Activated CD8-positive, alpha-beta memory T cell treated with anti-CD3 and anti-CD28 coated beads, Interleukin-2, amount 10 ng/mL, durations not matched to agents 7 days and 5 days (primary cell): ENCODE measurements at regions not wholly inside any gene's neighbourhood (a gene's known extent, or its start where the extent isn't known, plus 50 kb on each side); places are given as distances from the start of the nearest gene placed in this dataset.

ENCODE experiments used
- ATAC-seq: fragments of 150-1000 bp; cut with Tn5 transposase; one replicate; pipeline ENCODE4 v1.10.0; 2021; ENCODE audit warnings: moderate library complexity
- CTCF ChIA-PET: fragments of 350-600 bp; sonication (Branson Sonifier 250); formaldehyde crosslinking; loops from one replicate; lab custom pipeline; 2021; ENCODE audit warnings: antibody characterized with exemption; lab: Charles Lee
- DNase-seq: peaks from one replicate; pipeline ENCODE4 v3.0.0-alpha.2; 2020
- H3K27ac Mint-ChIP-seq: one replicate; pipeline ENCODE4 v1.8.0; 2021; ENCODE audit warnings: mild to moderate bottlenecking, mixed read lengths
- H3K27me3 Mint-ChIP-seq: one replicate; pipeline ENCODE4 v1.8.0; 2021; ENCODE audit warnings: mixed read lengths
- H3K36me3 Mint-ChIP-seq: one replicate; pipeline ENCODE4 v1.8.0; 2021; ENCODE audit warnings: mild to moderate bottlenecking, mixed read lengths
- H3K4me1 Mint-ChIP-seq: one replicate; pipeline ENCODE4 v1.8.0; 2021; ENCODE audit warnings: mixed read lengths
- H3K4me3 Mint-ChIP-seq: one replicate; pipeline ENCODE4 v1.8.0; 2021; ENCODE audit warnings: mild to moderate bottlenecking, moderate library complexity, mixed read lengths
- H3K9me3 Mint-ChIP-seq: one replicate; pipeline ENCODE4 v1.8.0; 2022; ENCODE audit warnings: low read depth, mixed read lengths

GRCh38 chr7:46032353-46032752 is 111.3 kb upstream of the IGFBP3 start:
- CTCF ChIA-PET: no interaction called here
- Mint-ChIP-seq H3K4me3 (no peak overlapping the region), H3K4me1 (no peaks in the 10 kb centered on the region), H3K27me3 (no peaks in the 10 kb centered on the region), H3K27ac (no peak overlapping the region), H3K36me3 (no peaks in the 10 kb centered on the region), H3K9me3 (no peaks in the 10 kb centered on the region)
- DNase-seq: no peak
- ATAC-seq: no peak

- CTCF ChIA-PET: no interaction called here
- no peak for ATAC-seq
Observed at GRCh38 chr7:46029111-46029704, 108.1 kb upstream of the IGFBP3 start.

GRCh38 chr7:46028246-46028645 is 107.2 kb upstream of the IGFBP3 start:
- CTCF ChIA-PET: no interaction called here
- Mint-ChIP-seq H3K27me3 (no peaks in the 10 kb centered on the region), H3K36me3 (no peaks in the 10 kb centered on the region), H3K4me3 (no peak overlapping the region), H3K9me3 (no peaks in the 10 kb centered on the region), H3K27ac (no peak overlapping the region), H3K4me1 (no peaks in the 10 kb centered on the region)
- no peak for DNase-seq
- ATAC-seq: no peak

More at GRCh38 chr7:46029111-46029704, 108.1 kb upstream of the IGFBP3 start:
- H3K9me3 Mint-ChIP-seq: no peaks in the 10 kb centered on the region
- no peaks in the 10 kb centered on the region for H3K36me3 Mint-ChIP-seq
- H3K27me3 Mint-ChIP-seq: no peaks in the 10 kb centered on the region
- H3K27ac Mint-ChIP-seq: no peak overlapping the region
- DNase-seq: no peak
- no peaks in the 10 kb centered on the region for H3K4me1 Mint-ChIP-seq
- no peak overlapping the region for H3K4me3 Mint-ChIP-seq

GRCh38 chr7:46026741-46027140 is 105.7 kb upstream of the IGFBP3 start:
- Mint-ChIP-seq H3K27me3 (no peaks in the 10 kb centered on the region), H3K4me1 (no peaks in the 10 kb centered on the region), H3K36me3 (no peaks in the 10 kb centered on the region), H3K9me3 (no peaks in the 10 kb centered on the region), H3K4me3 (no peak overlapping the region), H3K27ac (no peak overlapping the region)
- ATAC-seq: no peak
- DNase-seq: no peak
- CTCF ChIA-PET: no interaction called here

GRCh38 chr7:46024263-46024916 is 103.3 kb upstream of the IGFBP3 start:
- no peaks in the 10 kb centered on the region for H3K4me1 Mint-ChIP-seq
- no peak overlapping the region for H3K4me3 Mint-ChIP-seq
- H3K9me3 Mint-ChIP-seq: no peaks in the 10 kb centered on the region
- DNase-seq (no peak), ATAC-seq (no peak)
- H3K36me3 Mint-ChIP-seq: no peaks in the 10 kb centered on the region
- H3K27me3 Mint-ChIP-seq: no peaks in the 10 kb centered on the region
- CTCF ChIA-PET: no interaction called here
- H3K27ac Mint-ChIP-seq: no peak overlapping the region

- H3K4me1 Mint-ChIP-seq: no peaks in the 10 kb centered on the region
- H3K9me3 Mint-ChIP-seq: no peaks in the 10 kb centered on the region
- ATAC-seq (no peak), DNase-seq (no peak)
- peaks cover 2% of the 10 kb centered on the region for H3K27me3 Mint-ChIP-seq
- H3K27ac Mint-ChIP-seq: no peak overlapping the region
- H3K36me3 Mint-ChIP-seq: no peaks in the 10 kb centered on the region
- CTCF ChIA-PET: no interaction called here
- no peak overlapping the region for H3K4me3 Mint-ChIP-seq
Observed at GRCh38 chr7:46022397-46022796, 101.3 kb upstream of the IGFBP3 start.

GRCh38 chr7:46015107-46015868 is 94.2 kb upstream of the IGFBP3 start:
- DNase-seq (no peak), ATAC-seq (no peak)
- no peak overlapping the region for H3K27ac Mint-ChIP-seq
- CTCF ChIA-PET: no interaction called here
- H3K9me3 Mint-ChIP-seq: no peaks in the 10 kb centered on the region
- H3K4me3 Mint-ChIP-seq: no peak overlapping the region
- H3K27me3 Mint-ChIP-seq: peaks cover 2% of the 10 kb centered on the region
- H3K4me1 Mint-ChIP-seq: no peaks in the 10 kb centered on the region
- no peaks in the 10 kb centered on the region for H3K36me3 Mint-ChIP-seq

GRCh38 chr7:46011501-46011900 is 90.4 kb upstream of the IGFBP3 start:
- CTCF ChIA-PET: no interaction called here
- DNase-seq: no peak
- ATAC-seq: no peak
- Mint-ChIP-seq H3K27me3 (no peaks in the 10 kb centered on the region), H3K4me3 (no peak overlapping the region), H3K27ac (no peak overlapping the region), H3K36me3 (no peaks in the 10 kb centered on the region), H3K4me1 (no peaks in the 10 kb centered on the region), H3K9me3 (no peaks in the 10 kb centered on the region)

GRCh38 chr7:46011059-46011458 is 90.0 kb upstream of the IGFBP3 start:
- CTCF ChIA-PET: no interaction called here
- ATAC-seq (no peak), DNase-seq (no peak)
- Mint-ChIP-seq H3K27ac (no peak overlapping the region), H3K4me1 (no peaks in the 10 kb centered on the region), H3K36me3 (no peaks in the 10 kb centered on the region), H3K27me3 (no peaks in the 10 kb centered on the region), H3K9me3 (no peaks in the 10 kb centered on the region), H3K4me3 (no peak overlapping the region)

GRCh38 chr7:46009211-46009610 is 88.1 kb upstream of the IGFBP3 start:
- CTCF ChIA-PET: no interaction called here

GRCh38 chr7:46007990-46008643 is 87.0 kb upstream of the IGFBP3 start:
- no peaks in the 10 kb centered on the region for H3K4me1 Mint-ChIP-seq
- H3K27ac Mint-ChIP-seq: no peak overlapping the region
- H3K27me3 Mint-ChIP-seq: no peaks in the 10 kb centered on the region

More at GRCh38 chr7:46009211-46009610, 88.1 kb upstream of the IGFBP3 start:
- ATAC-seq: no peak
- Mint-ChIP-seq H3K9me3 (no peaks in the 10 kb centered on the region), H3K27me3 (no peaks in the 10 kb centered on the region), H3K4me1 (no peaks in the 10 kb centered on the region), H3K27ac (no peak overlapping the region), H3K36me3 (no peaks in the 10 kb centered on the region), H3K4me3 (no peak overlapping the region)
- no peak for DNase-seq

GRCh38 chr7:46007194-46007593 is 86.1 kb upstream of the IGFBP3 start:
- Mint-ChIP-seq H3K4me3 (no peak overlapping the region), H3K27ac (no peak overlapping the region), H3K36me3 (no peaks in the 10 kb centered on the region), H3K4me1 (no peaks in the 10 kb centered on the region), H3K27me3 (no peaks in the 10 kb centered on the region), H3K9me3 (peaks cover 2% of the 10 kb centered on the region)
- CTCF ChIA-PET: no interaction called here
- no peak for ATAC-seq
- DNase-seq: no peak

More at GRCh38 chr7:46007990-46008643, 87.0 kb upstream of the IGFBP3 start:
- Mint-ChIP-seq H3K36me3 (no peaks in the 10 kb centered on the region), H3K9me3 (no peaks in the 10 kb centered on the region), H3K4me3 (no peak overlapping the region)
- ATAC-seq (no peak), DNase-seq (no peak)
- CTCF ChIA-PET: no interaction called here

GRCh38 chr7:46006723-46007122 is 85.7 kb upstream of the IGFBP3 start:
- Mint-ChIP-seq H3K4me3 (no peak overlapping the region), H3K27ac (no peak overlapping the region), H3K27me3 (no peaks in the 10 kb centered on the region), H3K9me3 (peaks cover 2% of the 10 kb centered on the region), H3K4me1 (no peaks in the 10 kb centered on the region), H3K36me3 (no peaks in the 10 kb centered on the region)
- CTCF ChIA-PET: no interaction called here
- no peak for ATAC-seq
- DNase-seq: no peak
